Liver (tissue), 8 donors: ENCODE measurements at regions not wholly inside any gene's neighbourhood (a gene's known extent, or its start where the extent isn't known, plus 50 kb on each side); places are given as distances from the start of the nearest gene placed in this dataset.

Source experiments
- DNase-seq: peaks from one replicate; pipeline ENCODE4 v3.0.0-alpha.2; 2017; ENCODE audit warnings: low spot score
- H3K27ac ChIP-seq, 2 donors: one replicate each; pipeline ENCODE4 v1.7.0; 2013; ENCODE audit warnings: inconsistent platforms in 2 of 2, low read length in 2 of 2, control low read depth in 1 of 2, low read depth in 1 of 2, mild to moderate bottlenecking in 1 of 2
- H3K27me3 ChIP-seq, 4 donors: one replicate each; pipeline versions ENCODE4 v1.6.1 to v1.7.0; 2013; ENCODE audit warnings: low read length in 3 of 4, inconsistent platforms in 1 of 4, mild to moderate bottlenecking in 1 of 4, moderate library complexity in 1 of 4; ENCODE audit not compliant: control insufficient read depth in 4 of 4, insufficient read depth in 4 of 4
- H3K36me3 ChIP-seq, 4 donors: one replicate each; pipeline versions ENCODE4 v1.6.1 to v1.7.0; 2013; ENCODE audit warnings: low read length in 3 of 4, mild to moderate bottlenecking in 3 of 4, low read depth in 1 of 4, moderate library complexity in 1 of 4; ENCODE audit not compliant: control insufficient read depth in 4 of 4, insufficient read depth in 3 of 4
- H3K4me1 ChIP-seq, 4 donors: one replicate each; pipeline versions ENCODE4 v1.6.1 to v1.7.0; 2013; ENCODE audit warnings: low read length in 3 of 4, mild to moderate bottlenecking in 3 of 4, moderate library complexity in 1 of 4; ENCODE audit not compliant: control insufficient read depth in 4 of 4, insufficient read depth in 4 of 4
- H3K4me3 ChIP-seq, 3 donors: one replicate each; pipeline versions ENCODE4 v1.6.1 to v1.7.0; 2013; ENCODE audit warnings: low read length in 3 of 3, control low read depth in 1 of 3, low read depth in 1 of 3, mild to moderate bottlenecking in 1 of 3
- H3K9ac ChIP-seq, 2 donors: one replicate each; pipeline ENCODE4 v1.7.0; 2013; ENCODE audit warnings: low read length in 2 of 2, mild to moderate bottlenecking in 2 of 2, moderate library complexity in 2 of 2, control low read depth in 1 of 2, low read depth in 1 of 2
- H3K9me3 ChIP-seq, 4 donors: one replicate each; pipeline versions ENCODE4 v1.6.1 to v1.7.0; 2013; ENCODE audit warnings: low read length in 3 of 4; ENCODE audit not compliant: control insufficient read depth in 4 of 4
- EGR1 ChIP-seq, 2 donors: IDR thresholded peaks; 2 replicates each; pipeline ENCODE4 v1.6.1; 2016 to 2018; ENCODE audit warnings: antibody characterized with exemption in 2 of 2, low read depth in 2 of 2
- FOXA1 ChIP-seq: IDR thresholded peaks from 2 replicates; pipeline ENCODE4 v1.6.1; 2016; ENCODE audit warnings: antibody characterized with exemption
- FOXA2 ChIP-seq: IDR thresholded peaks from 2 replicates; pipeline ENCODE4 v1.6.1; 2016; ENCODE audit warnings: antibody characterized with exemption
- GABPA ChIP-seq, 2 donors: IDR thresholded peaks in 1 of 2; conservative IDR thresholded peaks in 1 of 2; 2 replicates each; pipeline ENCODE4 v1.6.1; 2016; ENCODE audit warnings: antibody characterized with exemption in 2 of 2, mild to moderate bottlenecking in 1 of 2, moderate library complexity in 1 of 2
- HNF4A ChIP-seq, 2 donors: conservative IDR thresholded peaks; 2 replicates each; pipeline ENCODE4 v1.6.1; 2016; ENCODE audit warnings: antibody characterized with exemption in 2 of 2, mild to moderate bottlenecking in 2 of 2
- HNF4G ChIP-seq: IDR thresholded peaks from 2 replicates; pipeline ENCODE4 v1.6.1; 2016; ENCODE audit warnings: antibody characterized with exemption
- JUND ChIP-seq, 2 donors: IDR thresholded peaks; 2 replicates each; pipeline ENCODE4 v1.6.1; 2016; ENCODE audit warnings: antibody characterized with exemption in 2 of 2
- NR2F2 ChIP-seq: IDR thresholded peaks from 2 replicates; pipeline ENCODE4 v1.6.1; 2016; ENCODE audit warnings: antibody characterized with exemption
- RAD21 ChIP-seq, 2 donors: IDR thresholded peaks; 2 replicates each; pipeline ENCODE4 v1.6.1; 2016; ENCODE audit warnings: antibody characterized with exemption in 2 of 2, mild to moderate bottlenecking in 2 of 2
- RXRA ChIP-seq, 2 donors: IDR thresholded peaks; 2 replicates each; pipeline ENCODE4 v1.6.1; 2017 to 2018; ENCODE audit warnings: antibody characterized with exemption in 2 of 2, mild to moderate bottlenecking in 1 of 2
- SP1 ChIP-seq: IDR thresholded peaks from 2 replicates; pipeline ENCODE4 v1.6.1; 2018; ENCODE audit warnings: antibody characterized with exemption, mild to moderate bottlenecking
- TAF1 ChIP-seq: conservative IDR thresholded peaks from 2 replicates; pipeline ENCODE4 v1.6.1; 2016; ENCODE audit warnings: antibody characterized with exemption, mild to moderate bottlenecking
- YY1 ChIP-seq: IDR thresholded peaks from 2 replicates; pipeline ENCODE4 v1.6.1; 2016; ENCODE audit warnings: antibody characterized with exemption, mild to moderate bottlenecking
- WGBS: extraction: QIAGEN DNeasy Blood & Tissue Kit; methylation state at CpG from one replicate; pipeline ENCODE4 v1.1.7; 2013; 5-methylcytosine and 5-hydroxymethylcytosine counted together
- TF ChIP-seq, protein P1 (sequence below): fragments of 150-350 bp; IDR thresholded peaks from 2 replicates; pipeline ENCODE4 v1.5.1; 2017; ENCODE audit warnings: improper control_type of control experiment, low read depth, low read length; ENCODE audit not compliant: missing input control
- TF ChIP-seq, protein P2 (sequence below): IDR thresholded peaks from 2 replicates; pipeline ENCODE4 v1.6.1; 2016; ENCODE audit warnings: antibody characterized with exemption
- TF ChIP-seq, protein P3 (sequence below): IDR thresholded peaks from 2 replicates; pipeline ENCODE4 v1.6.1; 2016; ENCODE audit warnings: antibody characterized with exemption, mild to moderate bottlenecking
- TF ChIP-seq, protein P4 (sequence below): IDR thresholded peaks from 2 replicates; pipeline ENCODE4 v1.6.1; 2016; ENCODE audit warnings: antibody characterized with exemption
- TF ChIP-seq, protein P5 (sequence below): IDR thresholded peaks from 2 replicates; pipeline ENCODE4 v1.6.1; 2016; ENCODE audit warnings: antibody characterized with exemption
- donor health status: healthy.
- donor health status: healthy.
- donor health status: healthy.
- donor health status: healthy.
- donor health status: healthy.

DNA sequence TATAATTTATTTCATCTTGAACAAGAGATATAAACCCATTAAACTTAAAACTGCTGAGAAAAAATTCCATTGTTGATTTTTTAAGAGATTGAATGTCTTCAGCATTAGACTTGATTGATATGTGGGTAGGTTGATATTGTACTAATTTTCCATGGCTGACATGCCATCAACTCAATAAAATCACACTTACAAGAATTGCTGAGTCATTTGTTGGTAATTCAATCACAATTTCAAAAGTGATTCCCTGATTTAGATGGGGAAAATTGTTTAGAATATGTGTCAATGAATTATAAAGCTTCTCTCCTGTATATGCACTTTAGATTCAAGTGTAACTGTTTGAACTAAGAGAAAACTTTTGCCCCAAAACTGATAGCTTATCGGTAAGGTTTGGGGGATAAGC, 223.5 kb upstream of the NCAM2 start:
- DNase-seq, result no peak
- TF ChIP-seq RAD21 (IDR thresholded peaks at IDR 0.05) (no peak), RXRA (IDR thresholded peaks at IDR 0.05) (no peak), JUND (IDR thresholded peaks at IDR 0.05) (no peak), TAF1 (no peak), GABPA (IDR thresholded peaks at IDR 0.05 in 1 of 2, conservative IDR thresholded peaks at IDR 0.05 in 1 of 2) (no peak), FOXA1 (no peak), EGR1 (IDR thresholded peaks at IDR 0.05; ENCODE audit: low read depth in 2 of 2) (no peak), FOXA2 (no peak), HNF4G (no peak), NR2F2 (no peak), YY1 (no peak)
- TF ChIP-seq, protein P1, sequence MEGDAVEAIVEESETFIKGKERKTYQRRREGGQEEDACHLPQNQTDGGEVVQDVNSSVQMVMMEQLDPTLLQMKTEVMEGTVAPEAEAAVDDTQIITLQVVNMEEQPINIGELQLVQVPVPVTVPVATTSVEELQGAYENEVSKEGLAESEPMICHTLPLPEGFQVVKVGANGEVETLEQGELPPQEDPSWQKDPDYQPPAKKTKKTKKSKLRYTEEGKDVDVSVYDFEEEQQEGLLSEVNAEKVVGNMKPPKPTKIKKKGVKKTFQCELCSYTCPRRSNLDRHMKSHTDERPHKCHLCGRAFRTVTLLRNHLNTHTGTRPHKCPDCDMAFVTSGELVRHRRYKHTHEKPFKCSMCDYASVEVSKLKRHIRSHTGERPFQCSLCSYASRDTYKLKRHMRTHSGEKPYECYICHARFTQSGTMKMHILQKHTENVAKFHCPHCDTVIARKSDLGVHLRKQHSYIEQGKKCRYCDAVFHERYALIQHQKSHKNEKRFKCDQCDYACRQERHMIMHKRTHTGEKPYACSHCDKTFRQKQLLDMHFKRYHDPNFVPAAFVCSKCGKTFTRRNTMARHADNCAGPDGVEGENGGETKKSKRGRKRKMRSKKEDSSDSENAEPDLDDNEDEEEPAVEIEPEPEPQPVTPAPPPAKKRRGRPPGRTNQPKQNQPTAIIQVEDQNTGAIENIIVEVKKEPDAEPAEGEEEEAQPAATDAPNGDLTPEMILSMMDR, result no peak
- TF ChIP-seq, protein P2, sequence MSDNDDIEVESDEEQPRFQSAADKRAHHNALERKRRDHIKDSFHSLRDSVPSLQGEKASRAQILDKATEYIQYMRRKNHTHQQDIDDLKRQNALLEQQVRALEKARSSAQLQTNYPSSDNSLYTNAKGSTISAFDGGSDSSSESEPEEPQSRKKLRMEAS, result no peak
- TF ChIP-seq, protein P3, sequence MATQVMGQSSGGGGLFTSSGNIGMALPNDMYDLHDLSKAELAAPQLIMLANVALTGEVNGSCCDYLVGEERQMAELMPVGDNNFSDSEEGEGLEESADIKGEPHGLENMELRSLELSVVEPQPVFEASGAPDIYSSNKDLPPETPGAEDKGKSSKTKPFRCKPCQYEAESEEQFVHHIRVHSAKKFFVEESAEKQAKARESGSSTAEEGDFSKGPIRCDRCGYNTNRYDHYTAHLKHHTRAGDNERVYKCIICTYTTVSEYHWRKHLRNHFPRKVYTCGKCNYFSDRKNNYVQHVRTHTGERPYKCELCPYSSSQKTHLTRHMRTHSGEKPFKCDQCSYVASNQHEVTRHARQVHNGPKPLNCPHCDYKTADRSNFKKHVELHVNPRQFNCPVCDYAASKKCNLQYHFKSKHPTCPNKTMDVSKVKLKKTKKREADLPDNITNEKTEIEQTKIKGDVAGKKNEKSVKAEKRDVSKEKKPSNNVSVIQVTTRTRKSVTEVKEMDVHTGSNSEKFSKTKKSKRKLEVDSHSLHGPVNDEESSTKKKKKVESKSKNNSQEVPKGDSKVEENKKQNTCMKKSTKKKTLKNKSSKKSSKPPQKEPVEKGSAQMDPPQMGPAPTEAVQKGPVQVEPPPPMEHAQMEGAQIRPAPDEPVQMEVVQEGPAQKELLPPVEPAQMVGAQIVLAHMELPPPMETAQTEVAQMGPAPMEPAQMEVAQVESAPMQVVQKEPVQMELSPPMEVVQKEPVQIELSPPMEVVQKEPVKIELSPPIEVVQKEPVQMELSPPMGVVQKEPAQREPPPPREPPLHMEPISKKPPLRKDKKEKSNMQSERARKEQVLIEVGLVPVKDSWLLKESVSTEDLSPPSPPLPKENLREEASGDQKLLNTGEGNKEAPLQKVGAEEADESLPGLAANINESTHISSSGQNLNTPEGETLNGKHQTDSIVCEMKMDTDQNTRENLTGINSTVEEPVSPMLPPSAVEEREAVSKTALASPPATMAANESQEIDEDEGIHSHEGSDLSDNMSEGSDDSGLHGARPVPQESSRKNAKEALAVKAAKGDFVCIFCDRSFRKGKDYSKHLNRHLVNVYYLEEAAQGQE, result no peak
- TF ChIP-seq, protein P4, sequence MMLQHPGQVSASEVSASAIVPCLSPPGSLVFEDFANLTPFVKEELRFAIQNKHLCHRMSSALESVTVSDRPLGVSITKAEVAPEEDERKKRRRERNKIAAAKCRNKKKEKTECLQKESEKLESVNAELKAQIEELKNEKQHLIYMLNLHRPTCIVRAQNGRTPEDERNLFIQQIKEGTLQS, result no peak
- no peak overlapping the region for H3K9ac ChIP-seq
- H3K4me3 ChIP-seq, result no peak overlapping the region
- H3K27me3 ChIP-seq, result no peaks in the 10 kb centered on the region
- H3K9me3 ChIP-seq, result no peaks in the 10 kb centered on the region
- no peaks in the 10 kb centered on the region for H3K4me1 ChIP-seq
- H3K27ac ChIP-seq, result no peak overlapping the region
- WGBS, result 92% methylated on average over 1 of the region's 1 CpG
- H3K36me3 ChIP-seq, result no peaks in the 10 kb centered on the region

DNA sequence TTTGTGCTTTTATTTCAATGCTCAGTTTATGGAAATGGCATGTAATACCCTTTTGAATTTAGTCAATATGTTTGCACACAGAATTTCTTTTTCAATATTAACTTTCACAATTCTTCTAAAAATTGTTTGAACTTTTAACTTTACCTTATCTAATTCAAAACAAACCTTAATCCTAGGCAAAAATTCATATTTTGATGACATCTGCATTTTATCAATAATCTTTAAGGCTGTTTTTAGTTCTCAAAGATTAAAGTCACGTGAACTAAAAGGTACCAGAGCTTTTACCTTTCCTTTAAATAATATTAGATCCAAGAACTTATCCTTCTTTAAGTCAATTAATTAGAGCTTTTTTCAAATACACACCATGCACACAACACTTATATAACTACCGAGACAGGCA, 218.9 kb upstream of the NCAM2 start:
- WGBS, result 43% methylated on average over 2 of the region's 2 CpGs
- no peak for DNase-seq
- H3K9me3 ChIP-seq, result peaks cover 0 to 3% (median under 1%) of the 10 kb centered on the region in 4 donors
- no peak for TF ChIP-seq YY1
- no peak for TF ChIP-seq FOXA2
- TF ChIP-seq, protein P2, result no peak
- no peak for TF ChIP-seq SP1
- no peak for TF ChIP-seq RAD21 (IDR thresholded peaks at IDR 0.05)
- TF ChIP-seq RXRA (IDR thresholded peaks at IDR 0.05), result no peak
- TF ChIP-seq GABPA (IDR thresholded peaks at IDR 0.05 in 1 of 2, conservative IDR thresholded peaks at IDR 0.05 in 1 of 2), result no peak
- TF ChIP-seq, protein P4, result no peak
- TF ChIP-seq, protein P5, sequence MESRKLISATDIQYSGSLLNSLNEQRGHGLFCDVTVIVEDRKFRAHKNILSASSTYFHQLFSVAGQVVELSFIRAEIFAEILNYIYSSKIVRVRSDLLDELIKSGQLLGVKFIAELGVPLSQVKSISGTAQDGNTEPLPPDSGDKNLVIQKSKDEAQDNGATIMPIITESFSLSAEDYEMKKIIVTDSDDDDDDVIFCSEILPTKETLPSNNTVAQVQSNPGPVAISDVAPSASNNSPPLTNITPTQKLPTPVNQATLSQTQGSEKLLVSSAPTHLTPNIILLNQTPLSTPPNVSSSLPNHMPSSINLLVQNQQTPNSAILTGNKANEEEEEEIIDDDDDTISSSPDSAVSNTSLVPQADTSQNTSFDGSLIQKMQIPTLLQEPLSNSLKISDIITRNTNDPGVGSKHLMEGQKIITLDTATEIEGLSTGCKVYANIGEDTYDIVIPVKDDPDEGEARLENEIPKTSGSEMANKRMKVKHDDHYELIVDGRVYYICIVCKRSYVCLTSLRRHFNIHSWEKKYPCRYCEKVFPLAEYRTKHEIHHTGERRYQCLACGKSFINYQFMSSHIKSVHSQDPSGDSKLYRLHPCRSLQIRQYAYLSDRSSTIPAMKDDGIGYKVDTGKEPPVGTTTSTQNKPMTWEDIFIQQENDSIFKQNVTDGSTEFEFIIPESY, result no peak
- TF ChIP-seq HNF4A (conservative IDR thresholded peaks at IDR 0.05), result no peak
- no peak for TF ChIP-seq FOXA1
- TF ChIP-seq, protein P1, result no peak
- TF ChIP-seq NR2F2, result no peak
- TF ChIP-seq HNF4G, result no peak

More for the DNA sequence above, 218.9 kb upstream of the NCAM2 start:
- Histone ChIP-seq H3K27me3 (no peaks in the 10 kb centered on the region), H3K27ac (no peak overlapping the region), H3K36me3 (no peaks in the 10 kb centered on the region), H3K9ac (no peak overlapping the region), H3K4me3 (no peak overlapping the region), H3K4me1 (no peaks in the 10 kb centered on the region)
